H9 (cell line): ENCODE measurements at regions not wholly inside any gene's neighbourhood (a gene's known extent, or its start where the extent isn't known, plus 50 kb on each side); places are given as distances from the start of the nearest gene placed in this dataset.

ENCODE experiments used
- DNase-seq: peaks from one replicate; pipeline ENCODE4 v3.0.0-alpha.2; 2017
- H2AFZ ChIP-seq: one replicate; pipeline ENCODE4 v1.6.1; 2013; ENCODE audit warnings: mild to moderate bottlenecking, low read length, control low read depth, moderate library complexity
- H2AK5ac ChIP-seq: 2 replicates; pipeline ENCODE4 v1.6.1; 2013; ENCODE audit warnings: low read length, control low read depth, mixed read lengths; ENCODE audit not compliant: insufficient read length
- H2BK120ac ChIP-seq: one replicate; pipeline ENCODE4 v1.6.1; 2013; ENCODE audit warnings: low read depth, mild to moderate bottlenecking, low read length, control low read depth, inconsistent platforms; ENCODE audit not compliant: poor library complexity, severe bottlenecking
- H2BK12ac ChIP-seq: 2 replicates; pipeline ENCODE4 v1.6.1; 2013; ENCODE audit warnings: low read length, control low read depth, mixed read lengths, low read depth; ENCODE audit not compliant: insufficient read length
- H2BK15ac ChIP-seq: 2 replicates; pipeline ENCODE4 v1.6.1; 2013; ENCODE audit warnings: low read depth, low read length, control low read depth
- H2BK20ac ChIP-seq: one replicate; pipeline ENCODE4 v1.6.1; 2013; ENCODE audit warnings: low read depth, mild to moderate bottlenecking, low read length, control low read depth, inconsistent platforms; ENCODE audit not compliant: poor library complexity, severe bottlenecking
- H2BK5ac ChIP-seq: 2 replicates; pipeline ENCODE4 v1.6.1; 2013; ENCODE audit warnings: low read length, control low read depth, mixed read lengths; ENCODE audit not compliant: insufficient read length
- H3K14ac ChIP-seq: 2 replicates; pipeline ENCODE4 v1.6.1; 2013; ENCODE audit warnings: low read length, control low read depth; ENCODE audit not compliant: insufficient read depth
- H3K18ac ChIP-seq: 2 replicates; pipeline ENCODE4 v1.6.1; 2013; ENCODE audit warnings: low read depth, mild to moderate bottlenecking, mixed read lengths, low read length, control low read depth; ENCODE audit not compliant: insufficient read length
- H3K23ac ChIP-seq: 2 replicates; pipeline ENCODE4 v1.6.1; 2013; ENCODE audit warnings: low read length, control low read depth, mixed read lengths, low read depth; ENCODE audit not compliant: insufficient read length
- H3K23me2 ChIP-seq: 2 replicates; pipeline ENCODE4 v1.6.1; 2013; ENCODE audit warnings: low read depth, mild to moderate bottlenecking, mixed read lengths, low read length, control low read depth; ENCODE audit not compliant: insufficient read length, poor library complexity, severe bottlenecking
- H3K27ac ChIP-seq: 2 replicates; pipeline ENCODE4 v1.5.1; 2013; ENCODE audit warnings: low read length, control low read depth, mixed read lengths, low read depth; ENCODE audit not compliant: insufficient read length
- H3K27me3 ChIP-seq: 2 replicates; pipeline ENCODE4 v1.6.1; 2013; ENCODE audit warnings: low read length, control low read depth, inconsistent platforms; ENCODE audit not compliant: insufficient read depth
- H3K4ac ChIP-seq: 2 replicates; pipeline ENCODE4 v1.6.1; 2013; ENCODE audit warnings: low read depth, mild to moderate bottlenecking, control low read depth, inconsistent platforms, low read length, moderate library complexity
- H3K4me1 ChIP-seq: 2 replicates; pipeline ENCODE4 v1.6.1; 2013; ENCODE audit warnings: low read length, control low read depth, inconsistent platforms; ENCODE audit not compliant: insufficient read depth
- H3K4me2 ChIP-seq: 2 replicates; pipeline ENCODE4 v1.6.1; 2013; ENCODE audit warnings: low read length, control low read depth, mixed read lengths; ENCODE audit not compliant: insufficient read length, insufficient read depth
- H3K56ac ChIP-seq: 2 replicates; pipeline ENCODE4 v1.6.1; 2013; ENCODE audit warnings: low read depth, mild to moderate bottlenecking, mixed read lengths, low read length, control low read depth; ENCODE audit not compliant: insufficient read length
- H3K79me1 ChIP-seq: 2 replicates; pipeline ENCODE4 v1.6.1; 2013; ENCODE audit warnings: low read depth, mild to moderate bottlenecking, moderate library complexity, low read length, control low read depth, inconsistent platforms; ENCODE audit not compliant: insufficient read depth, poor library complexity, severe bottlenecking
- H3K79me2 ChIP-seq: 2 replicates; pipeline ENCODE4 v1.6.1; 2013; ENCODE audit warnings: low read length, control low read depth, inconsistent platforms; ENCODE audit not compliant: insufficient read depth
- H3K9ac ChIP-seq: 2 replicates; pipeline ENCODE4 v1.6.1; 2013; ENCODE audit warnings: low read length, control low read depth, mixed read lengths; ENCODE audit not compliant: insufficient read length; ENCODE audit errors: extremely low read depth
- H3K9me3 ChIP-seq: one replicate; pipeline ENCODE4 v1.6.1; 2013; ENCODE audit warnings: low read depth, low read length, inconsistent platforms; ENCODE audit not compliant: control insufficient read depth
- H3T11ph ChIP-seq: one replicate; pipeline ENCODE4 v1.6.1; 2013; ENCODE audit warnings: mild to moderate bottlenecking, low read length, control low read depth, inconsistent platforms
- H4K20me1 ChIP-seq: one replicate; pipeline ENCODE4 v1.6.1; 2013; ENCODE audit not compliant: control insufficient read depth, insufficient read length, insufficient read depth
- H4K5ac ChIP-seq: 2 replicates; pipeline ENCODE4 v1.6.1; 2013; ENCODE audit warnings: low read depth, mild to moderate bottlenecking, mixed read lengths, low read length, control low read depth; ENCODE audit not compliant: insufficient read length
- H4K8ac ChIP-seq: replicated peaks from 2 replicates; pipeline ENCODE4 v1.6.1; 2013; ENCODE audit warnings: low read length, control low read depth, mixed read lengths, low read depth; ENCODE audit not compliant: insufficient read length
- H4K91ac ChIP-seq: 2 replicates; pipeline ENCODE4 v1.6.1; 2013; ENCODE audit warnings: low read depth, mild to moderate bottlenecking, moderate library complexity, mixed read lengths, low read length, control low read depth; ENCODE audit not compliant: insufficient read length
- H3K27ac Mint-ChIP-seq, 3 experiments: 2 replicates in 2 of 3; 3 replicates in 1 of 3; pipeline ENCODE4 v1.8.0; 2020 to 2021; ENCODE audit warnings: mixed read lengths in 3 of 3, mild to moderate bottlenecking in 1 of 3, moderate library complexity in 1 of 3
- H3K27me3 Mint-ChIP-seq: 2 replicates; pipeline ENCODE4 v1.8.0; 2021; ENCODE audit warnings: low read depth, mild to moderate bottlenecking, moderate library complexity, mixed read lengths
- H3K36me3 Mint-ChIP-seq, 3 experiments: 2 replicates in 2 of 3; 3 replicates in 1 of 3; pipeline ENCODE4 v1.8.0; 2020 to 2021; ENCODE audit warnings: low read depth in 3 of 3, mixed read lengths in 3 of 3; ENCODE audit not compliant: insufficient read depth in 1 of 3
- H3K4me1 Mint-ChIP-seq, 2 experiments: 2 replicates each; pipeline ENCODE4 v1.8.0; 2020; ENCODE audit warnings: mixed read lengths in 2 of 2
- H3K4me3 Mint-ChIP-seq, 2 experiments: 2 replicates in 1 of 2; 3 replicates in 1 of 2; pipeline ENCODE4 v1.8.0; 2020 to 2021; ENCODE audit warnings: mild to moderate bottlenecking in 2 of 2, mixed read lengths in 2 of 2, moderate library complexity in 1 of 2
- H3K9me3 Mint-ChIP-seq, 2 experiments: 2 replicates in 1 of 2; 3 replicates in 1 of 2; pipeline ENCODE4 v1.8.0; 2020; ENCODE audit warnings: mild to moderate bottlenecking in 2 of 2, mixed read lengths in 2 of 2, moderate library complexity in 1 of 2
- WGBS: extraction: QIAGEN DNeasy Blood & Tissue Kit; methylation state at CpG from one replicate; pipeline ENCODE4 v1.1.7; 2013; ENCODE audit warnings: missing lambda C conversion rate, low lambda C conversion rate, mixed read lengths; ENCODE audit not compliant: insufficient read length; ENCODE audit errors: extremely low coverage; 5-methylcytosine and 5-hydroxymethylcytosine counted together
- TF ChIP-seq, protein P1 (sequence below): fragments of 200-600 bp; sonication (generic); conservative IDR thresholded peaks from 3 replicates; pipeline ENCODE4 v1.8.0; 2021; ENCODE audit warnings: antibody characterized with exemption, mild to moderate bottlenecking

- Histone ChIP-seq H2BK20ac (no peak overlapping the region), H2BK5ac (no peak overlapping the region), H2AFZ (no peak overlapping the region), H3K14ac (no peak overlapping the region; the same call in 1 of the 2 replicates), H3T11ph (no peak overlapping the region), H3K4me1 (no peaks in the 10 kb centered on the region), H3K27ac (no peak overlapping the region), H4K20me1 (no peaks in the 10 kb centered on the region), H2BK120ac (no peak overlapping the region), H3K23me2 (no peaks in the 10 kb centered on the region), H4K8ac (no peak overlapping the region), H3K4ac (no peak overlapping the region), H4K5ac (no peak overlapping the region), H2AK5ac (no peak overlapping the region), H3K9ac (no peak overlapping the region), H3K18ac (no peak overlapping the region), H3K23ac (no peak overlapping the region), H4K91ac (no peak overlapping the region), H2BK12ac (no peak overlapping the region), H3K56ac (no peak overlapping the region), H3K27me3 (no peaks in the 10 kb centered on the region), H3K9me3 (no peaks in the 10 kb centered on the region), H3K79me2 (no peaks in the 10 kb centered on the region), H2BK15ac (no peak overlapping the region), H3K79me1 (no peaks in the 10 kb centered on the region), H3K4me2 (no peak overlapping the region)
- Mint-ChIP-seq H3K27me3 (peaks cover 5% of the 10 kb centered on the region), H3K4me1 (no peaks in the 10 kb centered on the region), H3K9me3 (no peaks in the 10 kb centered on the region), H3K4me3 (no peak overlapping the region), H3K27ac (no peak overlapping the region), H3K36me3 (no peaks in the 10 kb centered on the region; a peak in 1 of 7 replicates)
- no CpG with 5 or more reads among the region's 5 CpGs for WGBS
- TF ChIP-seq, protein P1, sequence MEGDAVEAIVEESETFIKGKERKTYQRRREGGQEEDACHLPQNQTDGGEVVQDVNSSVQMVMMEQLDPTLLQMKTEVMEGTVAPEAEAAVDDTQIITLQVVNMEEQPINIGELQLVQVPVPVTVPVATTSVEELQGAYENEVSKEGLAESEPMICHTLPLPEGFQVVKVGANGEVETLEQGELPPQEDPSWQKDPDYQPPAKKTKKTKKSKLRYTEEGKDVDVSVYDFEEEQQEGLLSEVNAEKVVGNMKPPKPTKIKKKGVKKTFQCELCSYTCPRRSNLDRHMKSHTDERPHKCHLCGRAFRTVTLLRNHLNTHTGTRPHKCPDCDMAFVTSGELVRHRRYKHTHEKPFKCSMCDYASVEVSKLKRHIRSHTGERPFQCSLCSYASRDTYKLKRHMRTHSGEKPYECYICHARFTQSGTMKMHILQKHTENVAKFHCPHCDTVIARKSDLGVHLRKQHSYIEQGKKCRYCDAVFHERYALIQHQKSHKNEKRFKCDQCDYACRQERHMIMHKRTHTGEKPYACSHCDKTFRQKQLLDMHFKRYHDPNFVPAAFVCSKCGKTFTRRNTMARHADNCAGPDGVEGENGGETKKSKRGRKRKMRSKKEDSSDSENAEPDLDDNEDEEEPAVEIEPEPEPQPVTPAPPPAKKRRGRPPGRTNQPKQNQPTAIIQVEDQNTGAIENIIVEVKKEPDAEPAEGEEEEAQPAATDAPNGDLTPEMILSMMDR: no peak
- no peak for DNase-seq
These were observed 141.2 kb upstream of the SHH start for GRCh38 chr7:155953501-155953778.
